Caco-2 (cell line): ENCODE measurements at regions not wholly inside any gene's neighbourhood (a gene's known extent, or its start where the extent isn't known, plus 50 kb on each side); places are given as distances from the start of the nearest gene placed in this dataset.

Source experiments
- BruUV-seq: library from RNA; stranded (reverse); fragments of 400-500 nt; replicated peaks from 2 replicates; lab custom pipeline; 2021; lab: Mats Ljungman, UMichigan
- CTCF ChIA-PET: fragments of 300-600 bp; sonication (Branson Sonifier 250); formaldehyde crosslinking; loops from one replicate; lab custom pipeline; 2022; ENCODE audit warnings: antibody characterized with exemption; lab: Charles Lee
- POLR2A ChIA-PET: fragments of 300-600 bp; sonication (Branson Sonifier 250); formaldehyde crosslinking; loops from one replicate; lab custom pipeline; 2022; ENCODE audit warnings: antibody characterized with exemption; lab: Charles Lee
- DNase-seq, 2 experiments: peaks; one replicate each; pipeline versions ENCODE4 v3.0.0 to v3.0.0-alpha.2; 2020 to 2022
- H3K27me3 ChIP-seq: replicated peaks from 2 replicates; pipeline ENCODE4 v1.6.0; 2011; ENCODE audit warnings: low read length; ENCODE audit not compliant: control insufficient read depth, insufficient read depth
- H3K36me3 ChIP-seq: 2 replicates; pipeline ENCODE4 v1.5.1; 2011; ENCODE audit warnings: low read length; ENCODE audit not compliant: control insufficient read depth, insufficient read depth
- H3K4me1 ChIP-seq: fragments of 250-450 bp; sonication (Bioruptor Pico); 2 replicates; pipeline ENCODE4 v1.5.1; 2020; ENCODE audit warnings: mild to moderate bottlenecking
- H3K4me3 ChIP-seq: 2 replicates; pipeline ENCODE4 v1.5.1; 2011; ENCODE audit warnings: low read depth, mild to moderate bottlenecking, control low read depth, low read length
- H3K9me3 ChIP-seq: fragments of 250-450 bp; sonication (Bioruptor Pico); 2 replicates; pipeline ENCODE4 v1.5.1; 2020; ENCODE audit warnings: mild to moderate bottlenecking, moderate library complexity
- H3K27ac Mint-ChIP-seq: one replicate; pipeline ENCODE4 v1.8.0; 2022; ENCODE audit warnings: mixed read lengths; ENCODE audit not compliant: unreplicated experiment
- H3K27me3 Mint-ChIP-seq: one replicate; pipeline ENCODE4 v1.8.0; 2022; ENCODE audit warnings: mixed read lengths; ENCODE audit not compliant: insufficient read depth, unreplicated experiment
- H3K36me3 Mint-ChIP-seq: one replicate; pipeline ENCODE4 v1.8.0; 2022; ENCODE audit warnings: mild to moderate bottlenecking, mixed read lengths; ENCODE audit not compliant: insufficient read depth, unreplicated experiment
- H3K4me1 Mint-ChIP-seq: one replicate; pipeline ENCODE4 v1.8.0; 2022; ENCODE audit warnings: low read depth, mixed read lengths; ENCODE audit not compliant: unreplicated experiment
- H3K4me3 Mint-ChIP-seq: one replicate; pipeline ENCODE4 v1.8.0; 2022; ENCODE audit warnings: mild to moderate bottlenecking, moderate library complexity, mixed read lengths; ENCODE audit not compliant: unreplicated experiment
- H3K9me3 Mint-ChIP-seq: one replicate; pipeline ENCODE4 v1.8.0; 2022; ENCODE audit warnings: mixed read lengths; ENCODE audit not compliant: unreplicated experiment
- CTCF ChIP-seq, 2 experiments: fragments of 200-600 bp in 1 of 2; IDR thresholded peaks; 1 replicate in 1 of 2; 2 replicates in 1 of 2; pipeline versions ENCODE4 v1.5.1 to v1.8.0; 2011 to 2022; ENCODE audit warnings: antibody characterized with exemption in 1 of 2, control low read depth in 1 of 2, inconsistent platforms in 1 of 2, low read depth in 1 of 2, low read length in 1 of 2, mild to moderate bottlenecking in 1 of 2, moderate library complexity in 1 of 2; ENCODE audit not compliant: insufficient read depth in 1 of 2, severe bottlenecking in 1 of 2, unreplicated experiment in 1 of 2
- intact Hi-C: fragments of 100-400 bp; cut with micrococcal nuclease; formaldehyde crosslinking; loops from one replicate; pipeline ENCODE4 v1.10.0; 2022; ENCODE audit not compliant: unreplicated experiment

GRCh38 chr6:113671421-113671820, 185.7 kb upstream of the MARCKS start:
- Mint-ChIP-seq H3K9me3 (no peaks in the 10 kb centered on the region), H3K4me3 (no peak overlapping the region), H3K4me1 (peaks cover 16% of the 10 kb centered on the region), H3K27me3 (no peaks in the 10 kb centered on the region), H3K36me3 (no peaks in the 10 kb centered on the region), H3K27ac (no peak overlapping the region)
- TF ChIP-seq CTCF (IDR thresholded peaks at IDR 0.05; ENCODE audit: insufficient read depth in 1 of 2, low read depth in 1 of 2, low read length in 1 of 2, severe bottlenecking in 1 of 2, unreplicated experiment in 1 of 2): no peak
- no TSS peak for BruUV-seq
- Histone ChIP-seq H3K4me3 (no peak overlapping the region), H3K27me3 (no peaks in the 10 kb centered on the region), H3K4me1 (peaks cover 18% of the 10 kb centered on the region), H3K9me3 (no peaks in the 10 kb centered on the region), H3K36me3 (no peaks in the 10 kb centered on the region)
- intact Hi-C loops: no loop called here
- POLR2A ChIA-PET: no interaction called here
- no peak for DNase-seq
- CTCF ChIA-PET: no interaction called here

GRCh38 chr6:113672491-113673149, 184.5 kb upstream of the MARCKS start:
- BruUV-seq: no TSS peak

GRCh38 chr6:113674075-113674474, 183.1 kb upstream of the MARCKS start:
- no peaks in the 10 kb centered on the region for H3K27me3 ChIP-seq
- Mint-ChIP-seq H3K36me3 (no peaks in the 10 kb centered on the region), H3K27ac (no peak overlapping the region), H3K9me3 (no peaks in the 10 kb centered on the region), H3K27me3 (no peaks in the 10 kb centered on the region), H3K4me1 (peaks cover 24% of the 10 kb centered on the region), H3K4me3 (no peak overlapping the region)
- no TSS peak for BruUV-seq
- no peaks in the 10 kb centered on the region for H3K9me3 ChIP-seq
- ChIA-PET POLR2A (no interaction called here), CTCF (no interaction called here)
- no peak overlapping the region for H3K4me3 ChIP-seq
- intact Hi-C loops: no loop called here
- peaks cover 18% of the 10 kb centered on the region for H3K4me1 ChIP-seq
- no peak for TF ChIP-seq CTCF (IDR thresholded peaks at IDR 0.05; ENCODE audit: insufficient read depth in 1 of 2, low read depth in 1 of 2, low read length in 1 of 2, severe bottlenecking in 1 of 2, unreplicated experiment in 1 of 2)
- H3K36me3 ChIP-seq: no peaks in the 10 kb centered on the region
- DNase-seq: no peak

More at GRCh38 chr6:113672491-113673149, 184.5 kb upstream of the MARCKS start:
- Mint-ChIP-seq H3K27ac (no peak overlapping the region), H3K4me1 (peaks cover 20% of the 10 kb centered on the region), H3K36me3 (no peaks in the 10 kb centered on the region), H3K9me3 (no peaks in the 10 kb centered on the region), H3K4me3 (no peak overlapping the region), H3K27me3 (no peaks in the 10 kb centered on the region)
- H3K4me3 ChIP-seq: no peak overlapping the region
- no peak for DNase-seq
- POLR2A ChIA-PET: no interaction called here
- TF ChIP-seq CTCF (IDR thresholded peaks at IDR 0.05; ENCODE audit: insufficient read depth in 1 of 2, low read depth in 1 of 2, low read length in 1 of 2, severe bottlenecking in 1 of 2, unreplicated experiment in 1 of 2): no peak
- peaks cover 25% of the 10 kb centered on the region for H3K4me1 ChIP-seq
- intact Hi-C loops: no loop called here
- H3K27me3 ChIP-seq: no peaks in the 10 kb centered on the region
- H3K36me3 ChIP-seq: no peaks in the 10 kb centered on the region
- CTCF ChIA-PET: no interaction called here
- H3K9me3 ChIP-seq: no peaks in the 10 kb centered on the region
